Upper lobe of left lung (tissue), 6 donors: ENCODE measurements at regions not wholly inside any gene's neighbourhood (a gene's known extent, or its start where the extent isn't known, plus 50 kb on each side); places are given as distances from the start of the nearest gene placed in this dataset.

ENCODE experiments used
- ATAC-seq, 2 donors: fragments of 200-7000 bp; cut with Tn5 transposase; one replicate each; pipeline ENCODE4 v1.9.1; 2022; ENCODE audit warnings: mild to moderate bottlenecking in 2 of 2, moderate library complexity in 2 of 2; ENCODE audit not compliant: low FRiP score in 2 of 2
- DNase-seq, 2 donors: peaks; one replicate each; pipeline ENCODE4 v3.0.0-alpha.2; 2019 to 2020
- H3K27ac ChIP-seq, 4 donors: fragments of 200-600 bp; sonication (generic); one replicate each; pipeline ENCODE4 v1.5.1; 2016 to 2019
- H3K27me3 ChIP-seq, 4 donors: fragments of 200-600 bp; sonication (generic); one replicate each; pipeline ENCODE4 v1.5.1; 2017 to 2019
- H3K36me3 ChIP-seq, 4 donors: fragments of 200-600 bp; sonication (generic); one replicate each; pipeline ENCODE4 v1.5.1; 2016 to 2019
- H3K4me1 ChIP-seq, 4 donors: fragments of 200-600 bp; sonication (generic); one replicate each; pipeline ENCODE4 v1.5.1; 2018 to 2019
- H3K4me3 ChIP-seq, 4 donors: fragments of 200-600 bp; sonication (generic); one replicate each; pipeline ENCODE4 v1.5.1; 2017 to 2019; ENCODE audit warnings: mild to moderate bottlenecking in 2 of 4, moderate library complexity in 1 of 4
- H3K9me3 ChIP-seq, 4 donors: fragments of 200-600 bp; sonication (generic); one replicate each; pipeline ENCODE4 v1.5.1; 2018 to 2019
- CTCF ChIP-seq, 6 experiments: fragments of 450-650 bp in 4 of 6; fragments of 200-600 bp in 2 of 6; sonication (generic) in 2 of 6; IDR thresholded peaks; one replicate each; pipeline ENCODE4 v1.5.1; 2016 to 2019; ENCODE audit warnings: antibody characterized with exemption in 6 of 6
- EP300 ChIP-seq, 4 donors: sonication (generic); formaldehyde crosslinking; IDR thresholded peaks; one replicate each; pipeline ENCODE4 v1.5.1; 2017; ENCODE audit warnings: antibody characterized with exemption in 4 of 4, control low read depth in 2 of 4
- POLR2A ChIP-seq, 4 donors: fragments of 450-650 bp; IDR thresholded peaks; one replicate each; pipeline ENCODE4 v1.5.1; 2016 to 2017; ENCODE audit warnings: antibody characterized with exemption in 4 of 4, mild to moderate bottlenecking in 2 of 4
- POLR2AphosphoS5 ChIP-seq, 2 donors: sonication (generic); formaldehyde crosslinking; IDR thresholded peaks; one replicate each; pipeline ENCODE4 v1.5.1; 2017; ENCODE audit warnings: antibody characterized with exemption in 2 of 2
- WGBS, 2 donors: methylation state at CpG; one replicate each; pipeline ENCODE4 v1.1.5; 2017 to 2018; 5-methylcytosine and 5-hydroxymethylcytosine counted together
- donor health status: DM: no; HTN: no; CAD: no; lungs with moderate emphysema.
- donor health status: DM: no; HTN: yes; CAD: no; lungs with severe emphysema.

GRCh38 chr6:71388856-71389527, 100.4 kb downstream of the OGFRL1 start:
- Histone ChIP-seq H3K27ac (peak overlapping the region in 3 of 4 donors; percentile 9 to 62 (median 61)), H3K4me1 (peaks cover 47 to 84% (median 68%) of the 10 kb centered on the region in 4 donors), H3K9me3 (no peaks in the 10 kb centered on the region), H3K4me3 (no peak overlapping the region), H3K27me3 (no peaks in the 10 kb centered on the region), H3K36me3 (peaks cover 0 to 7% (median 0%) of the 10 kb centered on the region in 4 donors)
- ATAC-seq: peak in 1 of 2 donors; percentile 29
- DNase-seq: no peak
- TF ChIP-seq EP300 (IDR thresholded peaks at IDR 0.05) (no peak), POLR2AphosphoS5 (IDR thresholded peaks at IDR 0.05) (no peak), POLR2A (IDR thresholded peaks at IDR 0.05) (no peak)
- 61 to 69% methylated on average over 4 of the region's 4 CpGs for WGBS, 2 donors

DNA sequence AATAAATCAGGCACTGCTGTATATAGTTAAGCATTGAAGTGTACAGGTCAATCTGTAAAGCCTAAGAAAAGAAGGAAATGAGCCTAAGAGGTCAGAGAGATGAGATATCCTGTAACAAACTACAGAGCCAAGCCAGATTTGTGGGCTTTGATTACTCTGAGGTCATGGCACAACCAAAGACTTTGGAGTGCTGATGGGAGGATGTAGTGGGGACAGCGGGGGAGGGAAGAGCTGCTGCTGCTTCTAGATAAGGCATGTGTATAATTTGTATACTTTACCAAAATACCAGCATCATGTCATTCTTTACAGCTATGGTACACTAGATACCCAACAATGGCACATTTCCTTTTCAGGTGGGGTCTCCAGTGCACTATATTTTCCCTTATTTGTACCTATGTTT, 102.5 kb downstream of the OGFRL1 start:
- Histone ChIP-seq H3K27me3 (no peaks in the 10 kb centered on the region), H3K36me3 (peaks cover 0 to 7% (median 0%) of the 10 kb centered on the region in 4 donors), H3K4me1 (peaks cover 61 to 82% (median 70%) of the 10 kb centered on the region in 4 donors), H3K9me3 (no peaks in the 10 kb centered on the region), H3K27ac (peak overlapping the region; percentile 26 to 77 (median 65)), H3K4me3 (no peak overlapping the region)
- 65 to 73% methylated on average over 1 of the region's 1 CpG for WGBS, 2 donors
- no peak for DNase-seq
- no peak for ATAC-seq
- TF ChIP-seq EP300 (IDR thresholded peaks at IDR 0.05): peak in 2 of 4 donors; percentile 60 to 69
- no peak for TF ChIP-seq POLR2A (IDR thresholded peaks at IDR 0.05)
- no peak for TF ChIP-seq CTCF (IDR thresholded peaks at IDR 0.05)
- TF ChIP-seq POLR2AphosphoS5 (IDR thresholded peaks at IDR 0.05): peak in 1 of 2 donors; percentile 49

DNA sequence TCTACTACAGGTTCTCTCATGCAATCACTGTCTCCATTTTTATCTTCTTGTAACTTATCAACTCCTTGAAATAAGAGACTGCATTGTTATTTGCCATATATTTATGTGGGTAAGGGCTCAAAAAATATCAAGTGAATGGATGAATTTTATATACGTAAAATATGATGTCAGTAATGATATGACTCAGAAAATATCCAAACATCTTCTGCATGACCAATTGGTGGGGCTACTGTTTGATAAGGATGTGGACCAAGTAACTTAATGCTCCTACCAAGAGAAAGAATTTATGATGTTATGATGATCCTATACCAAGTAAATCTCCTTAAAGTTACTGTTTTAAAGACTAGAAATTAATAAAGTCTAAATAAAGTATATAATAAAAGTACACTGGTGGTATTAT, 103.7 kb downstream of the OGFRL1 start:
- Histone ChIP-seq H3K9me3 (no peaks in the 10 kb centered on the region), H3K27ac (peak overlapping the region in 3 of 4 donors; percentile 57 to 77 (median 73)), H3K4me3 (no peak overlapping the region), H3K36me3 (peaks cover 0 to 14% (median 2%) of the 10 kb centered on the region in 4 donors), H3K4me1 (peaks cover 61 to 82% (median 69%) of the 10 kb centered on the region in 4 donors), H3K27me3 (no peaks in the 10 kb centered on the region)
- WGBS, 2 donors: 87 to 90% methylated on average over 1 of the region's 1 CpG
- ATAC-seq (no peak), DNase-seq (no peak)
- TF ChIP-seq CTCF (IDR thresholded peaks at IDR 0.05) (no peak), POLR2AphosphoS5 (IDR thresholded peaks at IDR 0.05) (no peak), EP300 (IDR thresholded peaks at IDR 0.05) (no peak), POLR2A (IDR thresholded peaks at IDR 0.05) (no peak)

GRCh38 chr6:71393471-71393870, 104.9 kb downstream of the OGFRL1 start:
- Histone ChIP-seq H3K9me3 (no peaks in the 10 kb centered on the region), H3K4me3 (no peak overlapping the region), H3K27ac (peak overlapping the region; percentile 32 to 77 (median 64)), H3K4me1 (peaks cover 49 to 79% (median 61%) of the 10 kb centered on the region in 4 donors), H3K36me3 (peaks cover 0 to 20% (median 4%) of the 10 kb centered on the region in 4 donors), H3K27me3 (no peaks in the 10 kb centered on the region)
- DNase-seq (no peak), ATAC-seq (peak; percentile 58 to 76)
- TF ChIP-seq CTCF (IDR thresholded peaks at IDR 0.05) (no peak), POLR2AphosphoS5 (IDR thresholded peaks at IDR 0.05) (peak in 1 of 2 donors; percentile 55), EP300 (IDR thresholded peaks at IDR 0.05) (peak in 2 of 4 donors; percentile 44 to 60), POLR2A (IDR thresholded peaks at IDR 0.05) (no peak)
- WGBS, 2 donors: 48 to 53% methylated on average over 1 of the region's 1 CpG

DNA sequence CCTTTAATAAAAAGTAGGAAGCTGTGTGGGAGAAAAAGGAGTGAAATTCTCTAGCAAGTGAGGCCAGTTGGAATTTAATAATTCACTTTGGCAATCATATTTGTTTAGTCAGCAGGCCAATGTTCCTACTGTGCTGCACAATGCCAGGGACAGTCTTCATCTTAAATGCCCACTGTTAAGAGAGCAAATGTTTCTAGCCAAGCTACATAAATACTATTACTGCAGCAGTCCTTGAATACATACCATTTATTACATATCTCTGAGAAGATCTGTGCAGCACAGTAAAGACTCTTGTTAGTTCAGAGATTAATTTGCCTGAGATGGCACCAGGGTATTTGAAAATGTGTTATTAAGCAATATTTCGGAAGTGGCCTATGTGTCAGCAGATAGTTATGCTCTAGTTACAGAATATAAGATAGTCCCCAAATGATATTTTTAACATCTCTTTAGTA, 105.4 kb downstream of the OGFRL1 start:
- peaks cover 0 to 15% (median 4%) of the 10 kb centered on the region in 4 donors for H3K36me3 ChIP-seq
- H3K4me1 ChIP-seq: peaks cover 44 to 74% (median 56%) of the 10 kb centered on the region in 4 donors
- ATAC-seq (peak in 1 of 2 donors; percentile 54), DNase-seq (no peak)
- no peak for TF ChIP-seq CTCF (IDR thresholded peaks at IDR 0.05)
- TF ChIP-seq EP300 (IDR thresholded peaks at IDR 0.05): no peak
- TF ChIP-seq POLR2AphosphoS5 (IDR thresholded peaks at IDR 0.05): no peak
- TF ChIP-seq POLR2A (IDR thresholded peaks at IDR 0.05): no peak
- H3K9me3 ChIP-seq: no peaks in the 10 kb centered on the region
- H3K27ac ChIP-seq: peak overlapping the region; percentile 32 to 77 (median 64)
- no peaks in the 10 kb centered on the region for H3K27me3 ChIP-seq
- 50 to 57% methylated on average over 1 of the region's 1 CpG for WGBS, 2 donors
- no peak overlapping the region for H3K4me3 ChIP-seq
